Epithelial cell of proximal tubule (primary cell): ENCODE measurements at regions not wholly inside any gene's neighbourhood (a gene's known extent, or its start where the extent isn't known, plus 50 kb on each side); places are given as distances from the start of the nearest gene placed in this dataset.

Experiments used
- DNase-seq: peaks from one replicate; pipeline ENCODE4 v3.0.0-alpha.2; 2011; ENCODE audit warnings: low read depth
- H3K4me3 ChIP-seq: 2 replicates; pipeline ENCODE4 v1.5.1; 2011; ENCODE audit warnings: low read depth, mild to moderate bottlenecking, low read length
- TF ChIP-seq, protein P1 (sequence below): conservative IDR thresholded peaks from 2 replicates; pipeline ENCODE4 v1.5.1; 2012; ENCODE audit warnings: low read depth, mild to moderate bottlenecking, low read length

- DNase-seq = peak; percentile 12
- H3K4me3 ChIP-seq = no peak overlapping the region
- TF ChIP-seq, protein P1, sequence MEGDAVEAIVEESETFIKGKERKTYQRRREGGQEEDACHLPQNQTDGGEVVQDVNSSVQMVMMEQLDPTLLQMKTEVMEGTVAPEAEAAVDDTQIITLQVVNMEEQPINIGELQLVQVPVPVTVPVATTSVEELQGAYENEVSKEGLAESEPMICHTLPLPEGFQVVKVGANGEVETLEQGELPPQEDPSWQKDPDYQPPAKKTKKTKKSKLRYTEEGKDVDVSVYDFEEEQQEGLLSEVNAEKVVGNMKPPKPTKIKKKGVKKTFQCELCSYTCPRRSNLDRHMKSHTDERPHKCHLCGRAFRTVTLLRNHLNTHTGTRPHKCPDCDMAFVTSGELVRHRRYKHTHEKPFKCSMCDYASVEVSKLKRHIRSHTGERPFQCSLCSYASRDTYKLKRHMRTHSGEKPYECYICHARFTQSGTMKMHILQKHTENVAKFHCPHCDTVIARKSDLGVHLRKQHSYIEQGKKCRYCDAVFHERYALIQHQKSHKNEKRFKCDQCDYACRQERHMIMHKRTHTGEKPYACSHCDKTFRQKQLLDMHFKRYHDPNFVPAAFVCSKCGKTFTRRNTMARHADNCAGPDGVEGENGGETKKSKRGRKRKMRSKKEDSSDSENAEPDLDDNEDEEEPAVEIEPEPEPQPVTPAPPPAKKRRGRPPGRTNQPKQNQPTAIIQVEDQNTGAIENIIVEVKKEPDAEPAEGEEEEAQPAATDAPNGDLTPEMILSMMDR = no peak
These were observed 115.8 kb downstream of the ETNK1 start for GRCh38 chr12:22740656-22741355.

- DNase-seq = no peak
- no peak overlapping the region for H3K4me3 ChIP-seq
- TF ChIP-seq, protein P1 = no peak
These were observed 118.7 kb downstream of the ETNK1 start for GRCh38 chr12:22743700-22744099.

DNA sequence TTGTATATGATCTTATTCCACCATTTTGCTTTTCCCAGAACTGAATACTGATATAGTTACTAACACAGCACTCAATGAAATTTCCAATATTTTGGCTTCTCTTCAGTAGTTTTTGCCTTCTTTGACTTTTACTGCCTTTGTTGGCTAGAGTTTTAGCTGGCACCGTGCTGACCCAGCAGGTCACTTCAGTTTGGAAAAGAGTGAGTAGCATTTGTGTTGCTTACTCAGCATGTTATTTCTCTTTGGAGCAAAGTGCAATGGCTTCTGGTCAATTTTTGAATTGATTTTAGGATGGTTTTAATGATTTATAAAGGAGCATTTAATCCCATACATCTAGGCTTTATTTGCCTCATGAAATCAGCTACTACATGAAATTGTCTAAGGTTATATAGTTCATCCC lies 119.2 kb downstream of the ETNK1 start:
- H3K4me3 ChIP-seq = no peak overlapping the region
- TF ChIP-seq, protein P1 = no peak
- DNase-seq = no peak

DNA sequence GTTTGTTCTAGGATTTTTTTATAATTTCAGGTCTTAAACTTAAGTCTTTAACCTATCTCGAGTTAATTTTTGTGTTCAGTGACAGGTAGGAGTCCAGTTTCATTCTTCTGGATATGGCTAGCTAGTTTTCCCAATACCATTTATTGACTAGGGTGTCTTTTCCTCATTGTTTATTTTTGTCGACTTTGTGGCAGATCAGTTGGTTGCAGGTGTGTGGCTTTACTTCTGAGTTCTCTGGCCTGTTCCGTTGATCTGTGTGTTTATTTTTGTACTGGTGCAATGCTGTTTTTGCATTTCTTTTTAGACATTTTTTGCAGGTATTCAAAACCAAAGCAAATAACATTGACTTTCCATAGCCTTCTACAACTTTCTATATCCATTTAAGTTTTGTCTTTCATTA lies 121.7 kb downstream of the ETNK1 start:
- no peak for DNase-seq
- no peak overlapping the region for H3K4me3 ChIP-seq
- TF ChIP-seq, protein P1 = no peak

GRCh38 chr12:22755629-22756028 lies 130.7 kb downstream of the ETNK1 start:
- no peak overlapping the region for H3K4me3 ChIP-seq
- TF ChIP-seq, protein P1 = no peak
- DNase-seq = no peak

- TF ChIP-seq, protein P1 = no peak
- H3K4me3 ChIP-seq = no peak overlapping the region
- no peak for DNase-seq
These were observed 135.1 kb downstream of the ETNK1 start for GRCh38 chr12:22759769-22760674.
